ENCODE measurements at regions not wholly inside any gene's neighbourhood (a gene's known extent, or its start where the extent isn't known, plus 50 kb on each side); places are given as distances from the start of the nearest gene placed in this dataset.

DNA sequence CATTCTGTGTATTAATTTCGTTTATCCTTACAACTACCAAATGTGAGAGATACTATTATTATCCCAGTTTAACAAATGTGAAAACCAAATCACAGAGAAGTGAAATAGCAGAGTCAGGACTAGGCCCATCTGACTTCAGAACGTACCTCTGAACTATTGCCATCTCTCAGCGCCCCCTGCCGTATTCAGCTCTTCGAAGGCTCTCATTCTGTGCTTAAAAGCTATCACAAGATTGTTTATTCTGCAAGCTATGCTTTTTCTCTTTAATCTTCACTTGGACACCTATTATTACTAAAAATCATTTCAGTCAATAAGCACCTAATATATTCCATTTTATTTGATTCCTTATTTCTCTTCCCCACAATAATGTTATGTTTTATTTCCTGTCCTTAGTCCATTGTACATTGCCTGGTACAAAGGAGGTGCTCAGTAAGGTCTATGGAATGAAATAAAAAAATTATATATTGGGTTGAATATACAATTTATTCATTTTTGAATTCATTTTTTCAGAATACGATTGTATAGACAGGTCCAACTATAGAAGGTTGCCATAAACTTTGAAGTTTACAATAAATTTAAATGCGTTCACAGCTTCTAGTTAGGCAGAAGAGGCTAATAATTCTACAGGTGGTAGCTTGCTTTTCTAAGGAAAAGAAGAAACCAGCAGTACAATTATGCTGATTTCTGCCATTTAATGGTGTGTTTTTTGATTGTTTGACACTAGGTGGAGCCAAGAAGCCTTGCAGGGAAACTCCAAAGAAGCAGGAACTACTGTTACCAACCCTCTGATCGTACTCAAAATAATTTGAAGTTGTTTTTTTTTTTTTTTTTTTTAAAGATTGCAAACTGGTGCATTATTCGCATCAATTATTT is 202.2 kb upstream of the DMRTA1 start:
- Histone ChIP-seq H3K36me3 (ENCODE audit: insufficient read depth in 1 of 2, low read depth in 1 of 2) (no peaks in the 10 kb centered on the region), H3K27me3 (ENCODE audit: insufficient read depth in 3 of 3, low read length in 2 of 3) (no peaks in the 10 kb centered on the region), H3K9me3 (no peaks in the 10 kb centered on the region), H3K27ac (no peak overlapping the region), H3K4me1 (no peaks in the 10 kb centered on the region), H3K4me3 (no peak overlapping the region)
- intact Hi-C loops (cut with DNase I) = loop anchor here (5.0 kb wide), 1 partner anchor 208 kb away; no protein-coding TSS in a partner anchor
- 37 to 40% (median 38%) methylated on average over 9 of the region's 9 CpGs for WGBS, 3 donors
- DNase-seq (peak in 1 of 2 donors; percentile 45), ATAC-seq (peak in 2 of 4 donors; percentile 61 to 73)
- TF ChIP-seq, protein P1, sequence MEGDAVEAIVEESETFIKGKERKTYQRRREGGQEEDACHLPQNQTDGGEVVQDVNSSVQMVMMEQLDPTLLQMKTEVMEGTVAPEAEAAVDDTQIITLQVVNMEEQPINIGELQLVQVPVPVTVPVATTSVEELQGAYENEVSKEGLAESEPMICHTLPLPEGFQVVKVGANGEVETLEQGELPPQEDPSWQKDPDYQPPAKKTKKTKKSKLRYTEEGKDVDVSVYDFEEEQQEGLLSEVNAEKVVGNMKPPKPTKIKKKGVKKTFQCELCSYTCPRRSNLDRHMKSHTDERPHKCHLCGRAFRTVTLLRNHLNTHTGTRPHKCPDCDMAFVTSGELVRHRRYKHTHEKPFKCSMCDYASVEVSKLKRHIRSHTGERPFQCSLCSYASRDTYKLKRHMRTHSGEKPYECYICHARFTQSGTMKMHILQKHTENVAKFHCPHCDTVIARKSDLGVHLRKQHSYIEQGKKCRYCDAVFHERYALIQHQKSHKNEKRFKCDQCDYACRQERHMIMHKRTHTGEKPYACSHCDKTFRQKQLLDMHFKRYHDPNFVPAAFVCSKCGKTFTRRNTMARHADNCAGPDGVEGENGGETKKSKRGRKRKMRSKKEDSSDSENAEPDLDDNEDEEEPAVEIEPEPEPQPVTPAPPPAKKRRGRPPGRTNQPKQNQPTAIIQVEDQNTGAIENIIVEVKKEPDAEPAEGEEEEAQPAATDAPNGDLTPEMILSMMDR (IDR thresholded peaks at IDR 0.05) = peak; percentile 53

- Histone ChIP-seq H3K36me3 (ENCODE audit: insufficient read depth in 1 of 2, low read depth in 1 of 2) (no peaks in the 10 kb centered on the region), H3K27me3 (ENCODE audit: insufficient read depth in 3 of 3, low read length in 2 of 3) (no peaks in the 10 kb centered on the region), H3K4me1 (no peaks in the 10 kb centered on the region), H3K27ac (no peak overlapping the region), H3K9me3 (no peaks in the 10 kb centered on the region), H3K4me3 (no peak overlapping the region)
- ATAC-seq (no peak), DNase-seq (no peak)
- TF ChIP-seq, protein P1 (IDR thresholded peaks at IDR 0.05) = no peak
- intact Hi-C loops (cut with DNase I) = no loop called here
- 59 to 79% (median 72%) methylated on average over 1 of the region's 1 CpG for WGBS, 3 donors
These were observed 191.3 kb upstream of the DMRTA1 start for GRCh38 chr9:22255337-22255736.

GRCh38 chr9:22256381-22256780 is 190.2 kb upstream of the DMRTA1 start:
- H3K27me3 ChIP-seq (ENCODE audit: insufficient read depth in 3 of 3, low read length in 2 of 3) = no peaks in the 10 kb centered on the region
- TF ChIP-seq, protein P1 (IDR thresholded peaks at IDR 0.05) = no peak
- no peaks in the 10 kb centered on the region for H3K36me3 ChIP-seq (ENCODE audit: insufficient read depth in 1 of 2, low read depth in 1 of 2)
- no peaks in the 10 kb centered on the region for H3K4me1 ChIP-seq
- no peak overlapping the region for H3K27ac ChIP-seq
- intact Hi-C loops (cut with DNase I) = no loop called here
- WGBS, 3 donors = 78 to 84% (median 79%) methylated on average over 3 of the region's 3 CpGs
- no peak for ATAC-seq
- H3K9me3 ChIP-seq = no peaks in the 10 kb centered on the region
- H3K4me3 ChIP-seq = no peak overlapping the region
- no peak for DNase-seq

- Histone ChIP-seq H3K4me1 (no peaks in the 10 kb centered on the region), H3K27ac (no peak overlapping the region), H3K36me3 (ENCODE audit: insufficient read depth in 1 of 2, low read depth in 1 of 2) (no peaks in the 10 kb centered on the region), H3K27me3 (ENCODE audit: insufficient read depth in 3 of 3, low read length in 2 of 3) (no peaks in the 10 kb centered on the region), H3K4me3 (no peak overlapping the region), H3K9me3 (no peaks in the 10 kb centered on the region)
- DNase-seq (no peak), ATAC-seq (no peak)
- intact Hi-C loops (cut with DNase I) = no loop called here
- TF ChIP-seq, protein P1 (IDR thresholded peaks at IDR 0.05) = no peak
These were observed 189.4 kb upstream of the DMRTA1 start for GRCh38 chr9:22257026-22257816.

Data from psoas muscle (tissue), 7 donors.